ENCODE measurements at regions not wholly inside any gene's neighbourhood (a gene's known extent, or its start where the extent isn't known, plus 50 kb on each side); places are given as distances from the start of the nearest gene placed in this dataset.

- no peak overlapping the region for H3K9ac ChIP-seq (ENCODE audit: low read depth, low read length)
- WGBS, result 95% methylated on average over 2 of the region's 2 CpGs
- H3K9me3 ChIP-seq (ENCODE audit: insufficient read depth, low read depth, low read length), result no peaks in the 10 kb centered on the region
- H3K27ac ChIP-seq (ENCODE audit: low read depth, low read length), result no peak overlapping the region
- H3K36me3 ChIP-seq (ENCODE audit: insufficient read depth, low read length), result peaks cover 32% of the 10 kb centered on the region
- no peaks in the 10 kb centered on the region for H3K27me3 ChIP-seq (ENCODE audit: insufficient read depth, low read length)
- H3K4me1 ChIP-seq (ENCODE audit: insufficient read depth, low read length), result no peaks in the 10 kb centered on the region
- H3K4me3 ChIP-seq (ENCODE audit: low read length), result no peak overlapping the region
Measured at GRCh38 chr13:50071379-50071778, 56.1 kb downstream of the KCNRG start.

GRCh38 chr13:50072676-50073075, 57.4 kb downstream of the KCNRG start:
- H3K36me3 ChIP-seq (ENCODE audit: insufficient read depth, low read length), result peaks cover 22% of the 10 kb centered on the region
- H3K27me3 ChIP-seq (ENCODE audit: insufficient read depth, low read length), result no peaks in the 10 kb centered on the region
- H3K9me3 ChIP-seq (ENCODE audit: insufficient read depth, low read depth, low read length), result no peaks in the 10 kb centered on the region
- no peak overlapping the region for H3K4me3 ChIP-seq (ENCODE audit: low read length)
- H3K27ac ChIP-seq (ENCODE audit: low read depth, low read length), result no peak overlapping the region
- H3K9ac ChIP-seq (ENCODE audit: low read depth, low read length), result no peak overlapping the region
- H3K4me1 ChIP-seq (ENCODE audit: insufficient read depth, low read length), result peaks cover 2% of the 10 kb centered on the region; the same call in 1 of the 2 replicates

- no peaks in the 10 kb centered on the region for H3K27me3 ChIP-seq (ENCODE audit: insufficient read depth, low read length)
- H3K9ac ChIP-seq (ENCODE audit: low read depth, low read length), result no peak overlapping the region
- no peak overlapping the region for H3K27ac ChIP-seq (ENCODE audit: low read depth, low read length)
- peaks cover 9% of the 10 kb centered on the region for H3K4me1 ChIP-seq (ENCODE audit: insufficient read depth, low read length)
- no peak overlapping the region for H3K4me3 ChIP-seq (ENCODE audit: low read length)
- WGBS, result 91% methylated on average over 1 of the region's 1 CpG
- peaks cover 15% of the 10 kb centered on the region; the same call in 1 of the 2 replicates for H3K36me3 ChIP-seq (ENCODE audit: insufficient read depth, low read length)
- H3K9me3 ChIP-seq (ENCODE audit: insufficient read depth, low read depth, low read length), result no peaks in the 10 kb centered on the region
Measured at GRCh38 chr13:50073340-50073739, 58.1 kb downstream of the KCNRG start.

- no peak overlapping the region for H3K27ac ChIP-seq (ENCODE audit: low read depth, low read length)
- H3K36me3 ChIP-seq (ENCODE audit: insufficient read depth, low read length), result peaks cover 15% of the 10 kb centered on the region; the same call in 1 of the 2 replicates
- H3K9ac ChIP-seq (ENCODE audit: low read depth, low read length), result no peak overlapping the region
- H3K9me3 ChIP-seq (ENCODE audit: insufficient read depth, low read depth, low read length), result no peaks in the 10 kb centered on the region
- no peak overlapping the region for H3K4me3 ChIP-seq (ENCODE audit: low read length)
- H3K27me3 ChIP-seq (ENCODE audit: insufficient read depth, low read length), result peaks cover 13% of the 10 kb centered on the region
- H3K4me1 ChIP-seq (ENCODE audit: insufficient read depth, low read length), result peaks cover 24% of the 10 kb centered on the region
- 100% methylated on average over 1 of the region's 1 CpG for WGBS
Measured at GRCh38 chr13:50074843-50075242, 59.6 kb downstream of the KCNRG start.

- no peak overlapping the region for H3K9ac ChIP-seq (ENCODE audit: low read depth, low read length)
- 100% methylated on average over 2 of the region's 3 CpGs for WGBS
- peaks cover 25% of the 10 kb centered on the region for H3K4me1 ChIP-seq (ENCODE audit: insufficient read depth, low read length)
- H3K27me3 ChIP-seq (ENCODE audit: insufficient read depth, low read length), result peaks cover 18% of the 10 kb centered on the region
- H3K27ac ChIP-seq (ENCODE audit: low read depth, low read length), result no peak overlapping the region
- no peaks in the 10 kb centered on the region for H3K9me3 ChIP-seq (ENCODE audit: insufficient read depth, low read depth, low read length)
- H3K36me3 ChIP-seq (ENCODE audit: insufficient read depth, low read length), result peaks cover 14% of the 10 kb centered on the region; the same call in 1 of the 2 replicates
- no peak overlapping the region for H3K4me3 ChIP-seq (ENCODE audit: low read length)
Measured at GRCh38 chr13:50075619-50076097, 60.4 kb downstream of the KCNRG start.

- no peak overlapping the region for H3K9ac ChIP-seq (ENCODE audit: low read depth, low read length)
- WGBS, result no CpG with 5 or more reads among the region's 1 CpG
- H3K9me3 ChIP-seq (ENCODE audit: insufficient read depth, low read depth, low read length), result no peaks in the 10 kb centered on the region
- peaks cover 25% of the 10 kb centered on the region for H3K4me1 ChIP-seq (ENCODE audit: insufficient read depth, low read length)
- H3K27me3 ChIP-seq (ENCODE audit: insufficient read depth, low read length), result peaks cover 18% of the 10 kb centered on the region
- no peak overlapping the region for H3K4me3 ChIP-seq (ENCODE audit: low read length)
- peaks cover 5% of the 10 kb centered on the region; the same call in 1 of the 2 replicates for H3K36me3 ChIP-seq (ENCODE audit: insufficient read depth, low read length)
- no peak overlapping the region for H3K27ac ChIP-seq (ENCODE audit: low read depth, low read length)
Measured at GRCh38 chr13:50077431-50077830, 62.2 kb downstream of the KCNRG start.

GRCh38 chr13:50078231-50078894, 63.1 kb downstream of the KCNRG start:
- Histone ChIP-seq H3K36me3 (ENCODE audit: insufficient read depth, low read length) (peaks cover 5% of the 10 kb centered on the region; the same call in 1 of the 2 replicates), H3K4me1 (ENCODE audit: insufficient read depth, low read length) (peaks cover 25% of the 10 kb centered on the region), H3K9me3 (ENCODE audit: insufficient read depth, low read depth, low read length) (no peaks in the 10 kb centered on the region), H3K27me3 (ENCODE audit: insufficient read depth, low read length) (peaks cover 18% of the 10 kb centered on the region), H3K4me3 (ENCODE audit: low read length) (peak overlapping the region; percentile 6; the same call in 1 of the 2 replicates), H3K9ac (ENCODE audit: low read depth, low read length) (no peak overlapping the region), H3K27ac (ENCODE audit: low read depth, low read length) (no peak overlapping the region)
- no CpG with 5 or more reads among the region's 3 CpGs for WGBS

GRCh38 chr13:50078895-50079654, 63.8 kb downstream of the KCNRG start:
- H3K4me1 ChIP-seq (ENCODE audit: insufficient read depth, low read length), result peaks cover 25% of the 10 kb centered on the region
- WGBS, result 84% methylated on average over 5 of the region's 10 CpGs
- no peaks in the 10 kb centered on the region for H3K9me3 ChIP-seq (ENCODE audit: insufficient read depth, low read depth, low read length)
- peak overlapping the region; percentile 79 for H3K4me3 ChIP-seq (ENCODE audit: low read length)
- peaks cover 5% of the 10 kb centered on the region; the same call in 1 of the 2 replicates for H3K36me3 ChIP-seq (ENCODE audit: insufficient read depth, low read length)
- no peak overlapping the region for H3K9ac ChIP-seq (ENCODE audit: low read depth, low read length)
- no peak overlapping the region for H3K27ac ChIP-seq (ENCODE audit: low read depth, low read length)
- H3K27me3 ChIP-seq (ENCODE audit: insufficient read depth, low read length), result peaks cover 18% of the 10 kb centered on the region

- Histone ChIP-seq H3K27me3 (ENCODE audit: insufficient read depth, low read length) (peaks cover 18% of the 10 kb centered on the region), H3K27ac (ENCODE audit: low read depth, low read length) (no peak overlapping the region), H3K4me3 (ENCODE audit: low read length) (peak overlapping the region; percentile 79), H3K9me3 (ENCODE audit: insufficient read depth, low read depth, low read length) (no peaks in the 10 kb centered on the region), H3K36me3 (ENCODE audit: insufficient read depth, low read length) (peaks cover 5% of the 10 kb centered on the region; the same call in 1 of the 2 replicates), H3K4me1 (ENCODE audit: insufficient read depth, low read length) (peaks cover 25% of the 10 kb centered on the region), H3K9ac (ENCODE audit: low read depth, low read length) (peak overlapping the region; percentile 90; the same call in 1 of the 2 replicates)
- WGBS, result 11% methylated on average over 5 of the region's 12 CpGs
Measured at GRCh38 chr13:50079655-50080202, 64.5 kb downstream of the KCNRG start.

- H3K27ac ChIP-seq (ENCODE audit: low read depth, low read length), result no peak overlapping the region
Measured at GRCh38 chr13:50080203-50080910, 65.1 kb downstream of the KCNRG start.

More at GRCh38 chr13:50080203-50080910, 65.1 kb downstream of the KCNRG start:
- Histone ChIP-seq H3K9me3 (ENCODE audit: insufficient read depth, low read depth, low read length) (no peaks in the 10 kb centered on the region), H3K36me3 (ENCODE audit: insufficient read depth, low read length) (peaks cover 2% of the 10 kb centered on the region; the same call in 1 of the 2 replicates), H3K27me3 (ENCODE audit: insufficient read depth, low read length) (peaks cover 18% of the 10 kb centered on the region), H3K9ac (ENCODE audit: low read depth, low read length) (peak overlapping the region; percentile 90; the same call in 1 of the 2 replicates), H3K4me1 (ENCODE audit: insufficient read depth, low read length) (peaks cover 28% of the 10 kb centered on the region), H3K4me3 (ENCODE audit: low read length) (peak overlapping the region; percentile 79)
- under 1% methylated on average over 25 of the region's 29 CpGs for WGBS
